K562 (cell line): ENCODE measurements at regions not wholly inside any gene's neighbourhood (a gene's known extent, or its start where the extent isn't known, plus 50 kb on each side); places are given as distances from the start of the nearest gene placed in this dataset.
A peak's percentile ranks its signal among the peaks of the same experiment; 100 is the strongest.

Source experiments
- CBFA2T3 ChIP-seq: fragments of 450-650 bp; IDR thresholded peaks from 2 replicates; pipeline ENCODE4 v1.6.1; 2017
- CSDE1 ChIP-seq, 2 experiments: fragments of 450-650 bp; IDR thresholded peaks; 2 replicates each; pipeline ENCODE4 v1.6.1; 2016; ENCODE audit warnings: mild to moderate bottlenecking in 1 of 2
- DPF2 ChIP-seq: fragments of 450-650 bp; IDR thresholded peaks from 2 replicates; pipeline ENCODE4 v1.6.1; 2016
- ETV6 ChIP-seq, 3 experiments: fragments of 150-350 bp in 1 of 3; sonication (generic) in 1 of 3; formaldehyde crosslinking in 1 of 3; IDR thresholded peaks; 2 replicates each; pipeline versions ENCODE4 v1.6.1 to v1.8.0; 2014 to 2022; ENCODE audit warnings: borderline replicate concordance in 2 of 3, low read depth in 2 of 3, antibody characterized with exemption in 1 of 3, low read length in 1 of 3, mild to moderate bottlenecking in 1 of 3, missing genetic modification reagents in 1 of 3
- FOXJ2 ChIP-seq: fragments of 200-800 bp; sonication (Bioruptor generic); IDR thresholded peaks from 2 replicates; pipeline ENCODE4 v1.6.1; 2016; ENCODE audit warnings: missing genetic modification characterization, missing compliant biosample characterization
- KDM5B ChIP-seq: fragments of 200-600 bp; sonication (generic); IDR thresholded peaks from 2 replicates; pipeline ENCODE4 v1.6.1; 2012; ENCODE audit warnings: low read depth, mild to moderate bottlenecking, moderate library complexity, low read length, control low read depth, inconsistent platforms; ENCODE audit not compliant: insufficient replicate concordance
- KLF10 ChIP-seq: fragments of 250-450 bp; sonication (Bioruptor Pico); IDR thresholded peaks from 2 replicates; pipeline ENCODE4 v1.6.1; 2021; ENCODE audit warnings: matching md5 sums
- MEF2D ChIP-seq: conservative IDR thresholded peaks from 2 replicates; pipeline ENCODE4 v1.6.1; 2016; ENCODE audit warnings: low read depth, missing genetic modification characterization, missing compliant biosample characterization
- MXI1 ChIP-seq: IDR thresholded peaks from 2 replicates; pipeline ENCODE4 v1.6.1; 2011; ENCODE audit warnings: low read depth, mild to moderate bottlenecking, improper control_type of control experiment, low read length
- NFATC3 ChIP-seq: fragments of 450-650 bp; IDR thresholded peaks from 2 replicates; pipeline ENCODE4 v1.6.1; 2017; ENCODE audit warnings: mild to moderate bottlenecking
- NFRKB ChIP-seq: fragments of 450-650 bp; IDR thresholded peaks from 2 replicates; pipeline ENCODE4 v1.6.1; 2016; ENCODE audit warnings: low read depth
- NFXL1 ChIP-seq: fragments of 450-650 bp; formaldehyde crosslinking; IDR thresholded peaks from 2 replicates; pipeline ENCODE4 v1.4.0; 2021; ENCODE audit warnings: mild to moderate bottlenecking
- NR2C1 ChIP-seq, 2 experiments: fragments of 450-650 bp; IDR thresholded peaks; 2 replicates each; pipeline ENCODE4 v1.6.1; 2017; ENCODE audit warnings: mild to moderate bottlenecking in 2 of 2, antibody characterized with exemption in 1 of 2, inconsistent platforms in 1 of 2, missing compliant biosample characterization in 1 of 2, missing genetic modification characterization in 1 of 2
- PHF21A ChIP-seq: fragments of 450-650 bp; IDR thresholded peaks from 2 replicates; pipeline ENCODE4 v1.6.1; 2017; ENCODE audit warnings: low read depth, borderline replicate concordance
- POLR2AphosphoS5 ChIP-seq: IDR thresholded peaks from 2 replicates; pipeline ENCODE4 v1.6.1; 2011; ENCODE audit warnings: mild to moderate bottlenecking, low read depth, low read length, moderate library complexity; ENCODE audit not compliant: control insufficient read depth, insufficient read depth
- PURB ChIP-seq: sonication (generic); formaldehyde crosslinking; IDR thresholded peaks from 2 replicates; pipeline ENCODE4 v1.9.0; 2021; ENCODE audit warnings: low read depth, mild to moderate bottlenecking, missing genetic modification reagents
- RCOR1 ChIP-seq, 2 experiments: IDR thresholded peaks; 2 replicates each; pipeline ENCODE4 v1.6.1; 2012; ENCODE audit warnings: low read depth in 2 of 2, low read length in 2 of 2, borderline replicate concordance in 1 of 2, improper control_type of control experiment in 1 of 2
- RFX1 ChIP-seq: fragments of 450-650 bp; IDR thresholded peaks from 2 replicates; pipeline ENCODE4 v1.6.1; 2016; ENCODE audit warnings: mild to moderate bottlenecking, moderate library complexity
- SREBF2 ChIP-seq: sonication (generic); formaldehyde crosslinking; IDR thresholded peaks from 2 replicates; pipeline ENCODE4 v1.4.0; 2020; ENCODE audit warnings: mild to moderate bottlenecking, missing genetic modification reagents
- TAF1 ChIP-seq: IDR thresholded peaks from 2 replicates; pipeline ENCODE4 v1.6.1; 2011; ENCODE audit warnings: mild to moderate bottlenecking, low read length, moderate library complexity; ENCODE audit not compliant: insufficient read depth, control insufficient read depth, severe bottlenecking; ENCODE audit errors: extremely low read depth
- TRIM24 ChIP-seq, 2 experiments: fragments of 450-650 bp; IDR thresholded peaks; 2 replicates each; pipeline ENCODE4 v1.6.1; 2016
- ZC3H8 ChIP-seq: fragments of 450-650 bp; IDR thresholded peaks from 2 replicates; pipeline ENCODE4 v1.6.1; 2017
- ZKSCAN1 ChIP-seq: fragments of 150-350 bp; IDR thresholded peaks from 2 replicates; pipeline ENCODE4 v1.6.1; 2016; ENCODE audit warnings: low read depth, low read length
- TF ChIP-seq, protein P1 (sequence below): fragments of 200-800 bp; sonication (Bioruptor generic); IDR thresholded peaks from 2 replicates; pipeline ENCODE4 v1.6.1; 2017; ENCODE audit warnings: missing genetic modification characterization, missing compliant biosample characterization
- TF ChIP-seq, protein P2 (sequence below), 2 experiments: IDR thresholded peaks in 1 of 2; conservative IDR thresholded peaks in 1 of 2; 2 replicates each; pipeline ENCODE4 v1.6.1; 2016; ENCODE audit warnings: low read depth in 2 of 2, mild to moderate bottlenecking in 1 of 2, missing compliant biosample characterization in 1 of 2, missing genetic modification characterization in 1 of 2, moderate library complexity in 1 of 2

DNA sequence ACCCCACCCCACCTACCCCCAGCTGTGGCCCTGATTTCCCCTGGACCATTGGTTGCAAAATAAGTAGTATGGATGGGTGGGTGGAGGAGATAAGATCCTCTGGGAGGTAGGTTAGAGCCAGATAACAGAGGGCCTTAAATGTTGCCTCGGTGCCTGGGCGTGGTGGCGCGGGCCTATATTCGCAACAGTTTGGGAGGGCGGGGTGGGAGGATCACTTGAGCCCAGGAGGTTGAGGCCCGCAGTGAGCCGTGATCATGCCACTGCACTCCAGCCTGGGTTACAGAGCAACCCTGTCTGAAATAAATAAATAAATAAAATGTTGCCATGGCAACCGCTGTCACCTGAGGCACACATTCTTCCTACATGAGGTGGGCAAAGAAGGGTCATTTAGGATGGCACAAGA lies 103.3 kb upstream of the GATA6 start (continued):
- TF ChIP-seq POLR2AphosphoS5, result peak; percentile 75; the same call in 1 of the 2 replicates
- TF ChIP-seq TAF1, result no peak
- TF ChIP-seq SREBF2 (CRISPR knock-in tag), result no peak
- 0 out of 4 replicates have a peak, but pooled peaks have one; percentile 23 to 30 for TF ChIP-seq TRIM24 (IDR thresholded peaks at IDR 0.05)
- TF ChIP-seq ZC3H8, result no peak
- TF ChIP-seq CBFA2T3, result peak; percentile 90
- no peak for TF ChIP-seq KLF10
- peak in 1 of 2 experiments; percentile 94; a peak in 3 of 4 replicates for TF ChIP-seq RCOR1 (IDR thresholded peaks at IDR 0.05; ENCODE audit: borderline replicate concordance in 1 of 2, low read depth in 2 of 2, low read length in 2 of 2)
- TF ChIP-seq, protein P1, sequence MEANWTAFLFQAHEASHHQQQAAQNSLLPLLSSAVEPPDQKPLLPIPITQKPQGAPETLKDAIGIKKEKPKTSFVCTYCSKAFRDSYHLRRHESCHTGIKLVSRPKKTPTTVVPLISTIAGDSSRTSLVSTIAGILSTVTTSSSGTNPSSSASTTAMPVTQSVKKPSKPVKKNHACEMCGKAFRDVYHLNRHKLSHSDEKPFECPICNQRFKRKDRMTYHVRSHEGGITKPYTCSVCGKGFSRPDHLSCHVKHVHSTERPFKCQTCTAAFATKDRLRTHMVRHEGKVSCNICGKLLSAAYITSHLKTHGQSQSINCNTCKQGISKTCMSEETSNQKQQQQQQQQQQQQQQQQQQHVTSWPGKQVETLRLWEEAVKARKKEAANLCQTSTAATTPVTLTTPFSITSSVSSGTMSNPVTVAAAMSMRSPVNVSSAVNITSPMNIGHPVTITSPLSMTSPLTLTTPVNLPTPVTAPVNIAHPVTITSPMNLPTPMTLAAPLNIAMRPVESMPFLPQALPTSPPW (CRISPR knock-in tag), result peak; percentile 35; the same call in 1 of the 2 replicates
- no peak for TF ChIP-seq NR2C1 (IDR thresholded peaks at IDR 0.05)
- TF ChIP-seq NR2C1 (tag; IDR thresholded peaks at IDR 0.05), result no peak
- TF ChIP-seq, protein P2, sequence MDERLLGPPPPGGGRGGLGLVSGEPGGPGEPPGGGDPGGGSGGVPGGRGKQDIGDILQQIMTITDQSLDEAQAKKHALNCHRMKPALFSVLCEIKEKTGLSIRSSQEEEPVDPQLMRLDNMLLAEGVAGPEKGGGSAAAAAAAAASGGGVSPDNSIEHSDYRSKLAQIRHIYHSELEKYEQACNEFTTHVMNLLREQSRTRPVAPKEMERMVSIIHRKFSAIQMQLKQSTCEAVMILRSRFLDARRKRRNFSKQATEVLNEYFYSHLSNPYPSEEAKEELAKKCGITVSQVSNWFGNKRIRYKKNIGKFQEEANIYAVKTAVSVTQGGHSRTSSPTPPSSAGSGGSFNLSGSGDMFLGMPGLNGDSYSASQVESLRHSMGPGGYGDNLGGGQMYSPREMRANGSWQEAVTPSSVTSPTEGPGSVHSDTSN (CRISPR knock-in tag; IDR thresholded peaks at IDR 0.05; ENCODE audit: low read depth), result no peak
- TF ChIP-seq, protein P2 (tag; conservative IDR thresholded peaks at IDR 0.05; ENCODE audit: low read depth), result no peak
- 0 out of 2 replicates have a peak, but pooled peaks have one; percentile 19 for TF ChIP-seq ZKSCAN1
- no peak for TF ChIP-seq KDM5B
- peak; percentile 94 for TF ChIP-seq RFX1
- no peak for TF ChIP-seq PHF21A
- TF ChIP-seq DPF2, result peak; percentile 32; the same call in 1 of the 2 replicates
- TF ChIP-seq FOXJ2 (tag), result no peak
- TF ChIP-seq MXI1, result no peak
- TF ChIP-seq NFRKB, result no peak
- no peak for TF ChIP-seq PURB
- TF ChIP-seq MEF2D (tag), result no peak
- TF ChIP-seq NFATC3, result no peak
- TF ChIP-seq ETV6 (IDR thresholded peaks at IDR 0.05; ENCODE audit: borderline replicate concordance in 1 of 2, low read depth in 2 of 2, low read length in 1 of 2), result no peak
- no peak for TF ChIP-seq ETV6 (CRISPR knock-in tag; IDR thresholded peaks at IDR 0.05; ENCODE audit: borderline replicate concordance)
- no peak for TF ChIP-seq NFXL1 (CRISPR knock-in tag)
- peak in 1 of 2 experiments; percentile 53; a peak in 1 of 4 replicates for TF ChIP-seq CSDE1 (IDR thresholded peaks at IDR 0.05)
